Prostate gland (tissue), 2 donors: ENCODE measurements at regions not wholly inside any gene's neighbourhood (a gene's known extent, or its start where the extent isn't known, plus 50 kb on each side); places are given as distances from the start of the nearest gene placed in this dataset.

Experiments
- DNase-seq: peaks from one replicate; pipeline ENCODE4 v3.0.0-alpha.2; 2019; ENCODE audit warnings: low spot score
- H3K27ac ChIP-seq, 2 donors: fragments of 200-600 bp; sonication (generic); 2 replicates each; pipeline ENCODE4 v1.5.1; 2017 to 2019
- H3K27me3 ChIP-seq: fragments of 200-600 bp; sonication (generic); replicated peaks from 2 replicates; pipeline ENCODE4 v1.5.1; 2019; ENCODE audit not compliant: insufficient read depth
- H3K36me3 ChIP-seq, 2 donors: fragments of 200-600 bp; sonication (generic); 1 replicate in 1 of 2; 2 replicates in 1 of 2; pipeline versions ENCODE4 v1.5.1 to v1.8.1; 2017 to 2019
- H3K4me1 ChIP-seq: fragments of 200-600 bp; sonication (generic); replicated peaks from 2 replicates; pipeline ENCODE4 v1.5.1; 2019
- H3K4me3 ChIP-seq, 2 donors: fragments of 200-600 bp; sonication (generic); 2 replicates each; pipeline ENCODE4 v1.5.1; 2017 to 2019
- H3K9me3 ChIP-seq: fragments of 200-600 bp; sonication (generic); 2 replicates; pipeline ENCODE4 v1.5.1; 2017
- POLR2A ChIP-seq: fragments of 450-650 bp; IDR thresholded peaks from one replicate; pipeline ENCODE4 v1.6.1; 2016; ENCODE audit warnings: antibody characterized with exemption, mild to moderate bottlenecking
- POLR2AphosphoS5 ChIP-seq: sonication (generic); formaldehyde crosslinking; IDR thresholded peaks from one replicate; pipeline ENCODE4 v1.6.1; 2017; ENCODE audit warnings: antibody characterized with exemption
- WGBS: methylation state at CpG from one replicate; pipeline ENCODE4 v1.1.5; 2018; 5-methylcytosine and 5-hydroxymethylcytosine counted together
- intact Hi-C: fragments of 100-400 bp; cut with DNase I; formaldehyde crosslinking; loops from one replicate; pipeline ENCODE4 v1.14.2; 2022
- TF ChIP-seq, protein P1 (sequence below), 4 experiments: fragments of 200-600 bp in 2 of 4; fragments of 450-650 bp in 2 of 4; sonication (generic) in 2 of 4; IDR thresholded peaks; 1 replicate in 3 of 4; 2 replicates in 1 of 4; pipeline ENCODE4 v1.5.1; 2016 to 2019; ENCODE audit warnings: antibody characterized with exemption in 4 of 4, mild to moderate bottlenecking in 2 of 4, moderate library complexity in 2 of 4

DNA sequence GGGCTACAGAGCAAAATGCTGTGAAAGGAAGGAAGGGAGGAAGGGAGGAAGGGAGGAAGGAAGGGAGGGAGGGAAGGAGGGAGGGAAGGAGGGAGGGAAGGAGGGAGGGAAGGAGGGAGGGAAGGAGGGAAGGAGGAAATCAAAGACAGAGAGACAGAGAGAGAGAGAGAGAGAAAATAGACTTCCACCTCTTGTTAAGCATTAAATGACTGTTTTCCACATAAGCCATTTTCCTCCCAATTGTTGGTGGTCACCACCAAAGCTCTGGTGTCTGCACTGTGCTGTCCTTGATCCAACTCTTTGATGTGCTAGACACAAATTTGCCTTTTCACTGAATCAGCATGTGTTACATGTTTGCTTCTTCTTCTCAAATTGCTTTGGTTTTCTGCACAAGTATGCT, 90.7 kb upstream of the INHBA start:
- no peak for DNase-seq
- intact Hi-C loops = no loop called here
- TF ChIP-seq, protein P1, sequence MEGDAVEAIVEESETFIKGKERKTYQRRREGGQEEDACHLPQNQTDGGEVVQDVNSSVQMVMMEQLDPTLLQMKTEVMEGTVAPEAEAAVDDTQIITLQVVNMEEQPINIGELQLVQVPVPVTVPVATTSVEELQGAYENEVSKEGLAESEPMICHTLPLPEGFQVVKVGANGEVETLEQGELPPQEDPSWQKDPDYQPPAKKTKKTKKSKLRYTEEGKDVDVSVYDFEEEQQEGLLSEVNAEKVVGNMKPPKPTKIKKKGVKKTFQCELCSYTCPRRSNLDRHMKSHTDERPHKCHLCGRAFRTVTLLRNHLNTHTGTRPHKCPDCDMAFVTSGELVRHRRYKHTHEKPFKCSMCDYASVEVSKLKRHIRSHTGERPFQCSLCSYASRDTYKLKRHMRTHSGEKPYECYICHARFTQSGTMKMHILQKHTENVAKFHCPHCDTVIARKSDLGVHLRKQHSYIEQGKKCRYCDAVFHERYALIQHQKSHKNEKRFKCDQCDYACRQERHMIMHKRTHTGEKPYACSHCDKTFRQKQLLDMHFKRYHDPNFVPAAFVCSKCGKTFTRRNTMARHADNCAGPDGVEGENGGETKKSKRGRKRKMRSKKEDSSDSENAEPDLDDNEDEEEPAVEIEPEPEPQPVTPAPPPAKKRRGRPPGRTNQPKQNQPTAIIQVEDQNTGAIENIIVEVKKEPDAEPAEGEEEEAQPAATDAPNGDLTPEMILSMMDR (IDR thresholded peaks at IDR 0.05) = no peak
- no peaks in the 10 kb centered on the region for H3K9me3 ChIP-seq
- H3K27me3 ChIP-seq = no peaks in the 10 kb centered on the region
- no peak overlapping the region for H3K27ac ChIP-seq
- no peak overlapping the region for H3K4me3 ChIP-seq
- H3K36me3 ChIP-seq = no peaks in the 10 kb centered on the region
- H3K4me1 ChIP-seq = no peaks in the 10 kb centered on the region

DNA sequence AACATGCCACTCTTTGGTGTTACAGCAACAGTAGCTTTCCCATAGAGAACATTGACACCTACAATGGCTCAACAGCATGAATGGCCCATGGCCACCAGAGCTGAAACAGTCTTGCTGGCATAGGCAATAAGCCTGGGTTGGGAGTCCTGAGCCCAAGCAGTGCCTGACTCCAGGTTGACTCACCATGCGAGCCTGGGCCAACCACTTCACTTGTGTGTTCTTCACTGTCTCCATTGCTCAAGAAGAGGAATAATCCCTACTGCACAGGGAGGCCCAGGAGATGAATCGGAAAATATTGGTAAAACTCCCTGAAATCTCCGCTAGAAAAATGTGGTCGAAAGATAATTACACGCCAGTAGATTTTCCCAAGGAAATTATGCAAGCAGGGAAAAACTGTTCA, 89.2 kb upstream of the INHBA start:
- Histone ChIP-seq H3K4me3 (no peak overlapping the region), H3K36me3 (no peaks in the 10 kb centered on the region), H3K9me3 (no peaks in the 10 kb centered on the region), H3K4me1 (no peaks in the 10 kb centered on the region), H3K27me3 (no peaks in the 10 kb centered on the region), H3K27ac (no peak overlapping the region)
- intact Hi-C loops = no loop called here
- no peak for TF ChIP-seq POLR2A
- TF ChIP-seq, protein P1 (IDR thresholded peaks at IDR 0.05) = no peak
- no peak for TF ChIP-seq POLR2AphosphoS5
- 92% methylated on average over 5 of the region's 5 CpGs for WGBS
- DNase-seq = no peak

DNA sequence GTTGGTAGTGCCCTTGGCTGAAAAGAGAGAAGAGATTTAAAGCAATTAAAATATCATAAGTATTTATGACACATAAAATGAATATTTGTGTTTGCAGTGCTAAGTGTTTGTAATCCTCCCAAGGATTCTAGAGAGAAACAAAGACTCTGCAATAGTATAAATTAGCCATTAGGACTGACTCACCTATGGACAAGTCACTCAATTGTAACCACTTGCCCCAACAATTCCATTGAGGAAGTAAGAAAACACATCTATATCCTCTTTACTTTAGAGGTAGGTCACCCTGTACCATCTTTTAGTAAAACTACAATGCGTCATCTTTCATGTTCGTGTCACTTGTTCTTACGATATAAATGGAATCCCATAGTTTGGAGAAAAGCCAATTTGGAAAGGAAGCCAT, 85.7 kb upstream of the INHBA start:
- H3K9me3 ChIP-seq = no peaks in the 10 kb centered on the region
- no peak overlapping the region for H3K27ac ChIP-seq
- no peaks in the 10 kb centered on the region for H3K4me1 ChIP-seq
- H3K27me3 ChIP-seq = no peaks in the 10 kb centered on the region
- H3K4me3 ChIP-seq = no peak overlapping the region
- H3K36me3 ChIP-seq = no peaks in the 10 kb centered on the region
- DNase-seq = no peak
- intact Hi-C loops = no loop called here
- no peak for TF ChIP-seq POLR2AphosphoS5
- no peak for TF ChIP-seq POLR2A
- TF ChIP-seq, protein P1 (IDR thresholded peaks at IDR 0.05) = no peak
- 85% methylated on average over 3 of the region's 3 CpGs for WGBS

DNA sequence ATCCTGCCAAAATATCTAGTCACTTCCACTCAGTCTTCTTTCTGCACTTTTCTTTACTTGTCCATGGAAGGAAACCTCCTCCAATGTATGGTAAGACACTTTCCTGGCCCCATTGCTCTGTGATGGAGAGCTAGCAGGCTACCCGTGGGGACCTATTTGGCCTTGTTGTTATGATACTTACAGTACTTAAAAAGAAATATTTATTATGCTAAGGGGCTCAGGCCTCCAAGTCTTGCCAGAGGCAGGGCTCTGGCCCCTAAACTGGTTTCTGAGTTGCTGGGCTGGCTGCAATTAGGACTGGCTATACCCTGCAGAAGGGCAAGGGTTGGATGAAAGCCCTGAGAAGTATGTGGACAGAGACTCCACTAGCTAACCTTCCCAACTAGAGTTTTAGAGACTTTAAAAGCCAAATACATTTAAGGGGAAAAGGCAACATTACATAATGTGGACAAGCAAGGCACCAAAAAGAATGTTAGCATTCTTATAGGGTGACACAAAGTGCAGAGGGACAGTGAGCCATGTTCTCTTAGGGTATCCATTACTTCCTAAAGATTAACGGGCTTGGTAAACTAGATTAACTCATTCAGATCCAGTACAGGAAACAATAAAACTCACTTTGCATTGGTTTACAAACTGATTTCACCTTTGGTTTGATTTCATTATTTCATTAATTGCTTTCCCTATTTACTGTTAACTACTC, 84.9 kb upstream of the INHBA start:
- no peak overlapping the region for H3K27ac ChIP-seq

DNA sequence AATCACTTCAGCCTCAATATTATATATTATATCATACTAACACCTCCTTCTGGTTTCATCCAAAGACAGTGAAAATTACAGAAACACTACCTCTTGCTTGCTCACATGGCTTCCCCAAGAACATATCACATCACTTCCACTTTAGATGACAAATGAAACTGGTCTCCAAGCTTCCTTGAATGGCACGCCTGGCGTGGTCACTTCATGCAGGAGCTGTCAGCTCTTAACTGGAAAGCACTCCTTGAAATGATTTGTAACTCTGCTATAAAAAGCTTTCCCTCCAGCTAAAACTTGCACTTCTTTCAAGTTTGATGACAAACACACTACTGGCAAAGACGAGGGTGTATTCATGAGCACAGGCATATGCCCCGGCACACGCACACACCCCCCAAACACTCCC, 84.1 kb upstream of the INHBA start:
- TF ChIP-seq POLR2AphosphoS5 (no peak), POLR2A (no peak)
- TF ChIP-seq, protein P1 (IDR thresholded peaks at IDR 0.05) = no peak
- WGBS = 27% methylated on average over 5 of the region's 5 CpGs
- H3K9me3 ChIP-seq = no peaks in the 10 kb centered on the region
- no peak overlapping the region for H3K4me3 ChIP-seq
- H3K36me3 ChIP-seq = no peaks in the 10 kb centered on the region
- DNase-seq = no peak
- H3K27me3 ChIP-seq = no peaks in the 10 kb centered on the region
- intact Hi-C loops = no loop called here
- H3K4me1 ChIP-seq = no peaks in the 10 kb centered on the region
- no peak overlapping the region for H3K27ac ChIP-seq

More for the DNA sequence above, 84.9 kb upstream of the INHBA start:
- no peaks in the 10 kb centered on the region for H3K9me3 ChIP-seq
- no peak overlapping the region for H3K4me3 ChIP-seq
- DNase-seq = no peak
- no peaks in the 10 kb centered on the region for H3K36me3 ChIP-seq
- 55% methylated on average over 2 of the region's 2 CpGs for WGBS
- intact Hi-C loops = no loop called here
- H3K27me3 ChIP-seq = no peaks in the 10 kb centered on the region
- TF ChIP-seq POLR2A (no peak), POLR2AphosphoS5 (no peak)
- TF ChIP-seq, protein P1 (IDR thresholded peaks at IDR 0.05) = no peak
- H3K4me1 ChIP-seq = no peaks in the 10 kb centered on the region
